ENCODE measurements at regions not wholly inside any gene's neighbourhood (a gene's known extent, or its start where the extent isn't known, plus 50 kb on each side); places are given as distances from the start of the nearest gene placed in this dataset.

- no peak for DNase-seq (ENCODE audit: low read depth)
Measured at GRCh38 chr15:46856839-46857502, 860.3 kb upstream of the SEMA6D start.

GRCh38 chr15:46858150-46858549, 859.2 kb upstream of the SEMA6D start:
- DNase-seq (ENCODE audit: low read depth) = no peak

GRCh38 chr15:46861796-46862195, 855.5 kb upstream of the SEMA6D start:
- no peak for DNase-seq (ENCODE audit: low read depth)

DNA sequence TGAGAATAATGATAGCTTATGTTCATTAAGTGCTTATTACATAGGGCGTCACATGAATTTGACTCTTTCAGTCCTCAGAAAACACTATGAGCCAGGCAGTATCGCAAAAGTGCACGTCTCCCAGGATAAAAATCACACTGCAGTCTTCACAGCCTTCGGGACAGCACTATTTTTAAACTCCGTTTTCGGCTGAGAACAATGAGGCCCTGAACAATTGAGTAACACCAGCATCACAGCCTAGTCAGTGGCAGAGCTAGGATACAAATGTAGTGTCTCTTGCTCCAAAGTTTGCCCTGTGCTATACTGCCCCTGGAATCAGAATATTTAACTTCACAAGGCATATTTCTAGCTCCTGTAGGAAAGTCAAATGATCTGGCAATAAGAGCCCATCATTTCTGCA, 852.1 kb upstream of the SEMA6D start:
- no peak for DNase-seq (ENCODE audit: low read depth)

DNA sequence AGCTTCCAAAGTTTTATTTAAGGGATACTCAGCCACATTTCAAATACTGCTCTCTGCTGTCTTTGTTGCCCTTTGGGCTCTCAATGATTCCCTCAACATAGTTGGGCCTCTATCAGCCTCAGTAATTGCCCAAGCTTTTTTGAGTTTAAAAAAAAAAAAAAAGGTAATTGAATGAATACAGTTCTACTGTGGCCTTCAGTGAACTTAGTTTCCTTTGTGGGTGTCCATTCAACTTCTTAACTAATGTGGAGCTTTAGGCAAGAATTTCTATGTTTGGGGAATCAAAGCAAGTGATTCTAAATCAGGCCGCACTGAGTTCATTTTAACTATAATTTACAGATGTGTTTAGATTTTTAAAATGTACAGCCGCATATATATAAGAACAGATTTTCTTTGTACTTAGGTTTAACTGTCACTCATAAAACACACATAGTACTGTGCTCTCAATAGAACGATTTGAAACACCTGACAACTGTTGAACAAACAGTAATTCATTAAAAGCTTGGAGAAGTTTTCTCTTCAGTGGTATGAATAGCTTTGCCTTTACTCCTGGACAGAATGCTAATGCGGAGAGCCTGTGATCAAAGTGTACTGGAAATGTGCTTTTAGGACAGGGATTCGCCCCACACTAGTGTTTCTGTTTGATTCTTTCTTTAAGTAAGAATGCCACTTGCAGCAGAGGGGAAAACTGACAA, 844.9 kb upstream of the SEMA6D start:
- DNase-seq (ENCODE audit: low read depth) = no peak

DNA sequence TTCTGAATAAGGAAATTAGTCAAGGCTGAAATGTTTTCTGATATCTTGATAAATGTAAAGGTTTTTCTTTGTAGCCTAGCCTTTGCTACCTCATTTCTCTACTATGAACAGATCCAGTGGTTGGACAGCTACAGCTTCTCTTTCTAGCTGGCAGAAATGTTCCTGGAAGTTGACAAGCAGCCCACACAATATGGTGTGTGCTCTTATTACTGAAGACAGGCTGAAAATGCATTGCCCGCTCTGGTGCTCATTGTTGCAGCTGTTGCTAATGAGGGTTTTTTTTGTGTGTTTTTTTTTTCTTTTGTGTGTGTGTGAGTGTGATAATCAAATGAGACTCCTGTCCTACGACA, 844.3 kb upstream of the SEMA6D start:
- DNase-seq (ENCODE audit: low read depth) = no peak

- DNase-seq (ENCODE audit: low read depth) = no peak
Measured at GRCh38 chr15:46879032-46879770, 838.1 kb upstream of the SEMA6D start.

GRCh38 chr15:46880791-46881190, 836.5 kb upstream of the SEMA6D start:
- DNase-seq (ENCODE audit: low read depth) = no peak

GRCh38 chr15:46892621-46893160, 824.6 kb upstream of the SEMA6D start:
- no peak for DNase-seq (ENCODE audit: low read depth)

DNA sequence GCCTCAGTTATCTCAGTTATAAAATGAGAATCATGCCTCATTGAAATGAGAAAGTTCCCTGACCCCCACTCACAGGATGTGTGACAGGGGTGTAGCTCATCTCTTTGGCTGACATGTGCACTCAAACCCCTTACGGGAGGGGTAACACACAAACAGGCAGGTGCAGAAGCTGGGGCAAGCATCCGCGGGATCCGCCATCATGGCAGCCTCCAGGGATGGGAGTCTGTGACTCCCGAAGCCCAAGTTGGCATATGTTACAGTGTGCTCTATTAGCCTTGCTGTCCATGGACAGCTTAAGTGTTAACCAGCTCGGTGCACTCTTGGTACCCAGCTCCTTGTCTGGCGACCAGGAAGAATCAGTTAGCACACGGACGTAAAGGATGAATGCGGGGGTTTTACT, 822.7 kb upstream of the SEMA6D start:
- no peak for DNase-seq (ENCODE audit: low read depth)

DNA sequence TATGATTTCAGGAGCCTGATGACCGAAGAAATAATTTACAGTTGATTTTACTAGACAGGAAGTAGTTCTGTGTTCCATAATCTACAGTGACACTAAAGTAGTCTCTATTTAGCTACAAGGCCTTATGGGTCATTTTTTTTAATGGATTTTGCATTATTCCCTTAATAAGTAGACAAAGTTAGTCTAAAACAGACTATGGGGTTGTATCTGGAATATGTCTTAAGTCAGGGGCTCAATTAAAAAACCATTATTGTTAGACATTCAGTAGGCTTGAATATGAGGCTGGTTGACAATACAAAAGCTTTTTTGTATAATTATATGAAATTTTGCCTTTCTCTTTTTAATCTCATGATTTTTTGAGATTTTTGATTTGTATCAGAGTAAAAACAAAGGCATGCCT, 820.0 kb upstream of the SEMA6D start:
- DNase-seq (ENCODE audit: low read depth) = no peak

DNA sequence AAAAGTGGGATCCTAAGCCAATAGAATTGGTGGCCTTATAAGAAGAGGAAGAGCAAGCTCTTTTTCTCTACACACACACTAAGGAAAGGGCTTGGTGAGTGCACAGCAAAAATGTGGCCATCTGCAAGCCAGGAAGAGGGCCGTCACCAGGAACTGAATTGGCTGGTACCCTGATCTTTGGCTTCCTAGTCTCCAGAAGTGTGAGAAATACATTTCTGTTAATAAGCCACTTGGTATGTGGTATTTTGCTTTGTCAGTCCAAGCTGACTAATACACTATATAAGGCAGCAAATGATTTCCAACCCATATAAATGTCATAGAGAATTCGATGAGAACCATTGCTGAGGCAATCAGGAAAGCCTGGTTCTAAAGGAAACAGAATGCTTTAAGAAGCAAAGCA, 816.3 kb upstream of the SEMA6D start:
- no peak for DNase-seq (ENCODE audit: low read depth)

- DNase-seq (ENCODE audit: low read depth) = no peak
Measured at GRCh38 chr15:46917721-46918252, 799.5 kb upstream of the SEMA6D start.

DNA sequence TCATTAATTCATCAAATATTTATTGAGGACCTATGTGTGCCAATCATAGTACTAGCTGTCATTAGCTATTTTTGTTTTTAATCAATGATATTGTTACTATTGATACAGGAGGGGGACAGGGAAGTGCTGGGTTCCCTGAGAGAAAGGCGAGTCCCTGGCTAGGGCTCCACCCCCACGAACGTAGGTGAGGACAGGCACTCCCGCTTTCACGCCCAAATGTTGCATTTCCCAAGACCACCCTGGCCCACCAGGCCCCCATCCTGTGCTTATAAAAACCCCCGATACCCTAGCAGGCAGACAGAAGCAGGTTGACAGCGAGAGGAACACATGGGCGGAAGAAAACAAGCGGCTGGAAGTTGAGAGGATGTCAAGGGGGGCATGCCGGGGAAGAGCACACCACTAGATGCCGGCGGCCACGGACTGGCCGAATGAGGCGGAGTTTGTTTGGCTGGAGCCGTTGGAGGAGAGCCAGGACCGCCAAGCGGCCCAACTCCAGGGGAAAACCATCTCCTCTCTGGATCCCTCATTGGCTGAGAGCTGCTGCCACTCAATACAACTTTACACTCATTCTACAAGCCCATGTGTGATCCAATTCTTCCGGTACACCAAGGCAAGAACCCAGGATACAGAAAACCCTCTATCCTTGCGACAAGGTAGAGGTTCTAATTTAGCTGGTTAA, 798.7 kb upstream of the SEMA6D start:
- DNase-seq (ENCODE audit: low read depth) = no peak

GRCh38 chr15:46921891-46922290, 795.4 kb upstream of the SEMA6D start:
- DNase-seq (ENCODE audit: low read depth) = no peak

DNA sequence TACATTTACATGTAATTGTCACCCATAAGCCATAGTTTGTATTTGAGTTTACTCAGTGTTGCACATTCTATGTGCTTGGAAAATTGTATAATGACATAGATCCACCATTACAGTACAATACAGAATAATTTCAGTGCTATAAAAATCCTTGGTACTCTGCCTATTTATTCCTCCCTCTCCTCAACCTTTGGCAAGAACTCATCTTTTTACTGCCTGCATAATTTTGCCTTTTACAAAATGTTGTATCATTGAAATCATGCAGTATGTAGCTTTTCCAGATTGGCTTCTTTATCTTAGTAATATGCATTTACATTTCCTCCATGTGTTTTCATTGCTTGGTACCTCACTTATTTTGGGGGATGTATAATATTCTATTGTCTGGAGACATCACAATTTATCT, 786.9 kb upstream of the SEMA6D start:
- no peak for DNase-seq (ENCODE audit: low read depth)

- DNase-seq (ENCODE audit: low read depth) = no peak
Measured at GRCh38 chr15:46933332-46933731, 784.0 kb upstream of the SEMA6D start.

- DNase-seq (ENCODE audit: low read depth) = no peak
Measured at GRCh38 chr15:46934851-46935250, 782.5 kb upstream of the SEMA6D start.

DNA sequence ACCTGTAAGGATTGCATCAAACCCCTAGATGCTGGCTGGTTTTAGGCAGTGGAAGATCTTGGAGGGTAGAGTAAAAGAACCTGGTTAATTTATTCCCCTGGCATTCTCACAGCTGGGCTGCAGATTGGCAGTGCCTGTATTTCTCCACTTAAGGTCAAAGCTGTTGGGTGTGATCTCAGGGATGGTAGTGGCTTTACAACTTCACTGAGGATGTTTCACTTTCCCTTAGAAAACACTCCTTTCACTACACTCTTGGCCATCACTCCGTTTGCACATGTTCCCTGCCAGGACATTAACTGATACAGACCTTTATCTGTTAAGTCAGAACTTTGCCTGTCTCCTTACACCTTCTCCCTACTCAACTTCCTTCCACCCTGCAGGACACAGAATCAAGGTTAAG, 779.1 kb upstream of the SEMA6D start:
- no peak for DNase-seq (ENCODE audit: low read depth)

DNA sequence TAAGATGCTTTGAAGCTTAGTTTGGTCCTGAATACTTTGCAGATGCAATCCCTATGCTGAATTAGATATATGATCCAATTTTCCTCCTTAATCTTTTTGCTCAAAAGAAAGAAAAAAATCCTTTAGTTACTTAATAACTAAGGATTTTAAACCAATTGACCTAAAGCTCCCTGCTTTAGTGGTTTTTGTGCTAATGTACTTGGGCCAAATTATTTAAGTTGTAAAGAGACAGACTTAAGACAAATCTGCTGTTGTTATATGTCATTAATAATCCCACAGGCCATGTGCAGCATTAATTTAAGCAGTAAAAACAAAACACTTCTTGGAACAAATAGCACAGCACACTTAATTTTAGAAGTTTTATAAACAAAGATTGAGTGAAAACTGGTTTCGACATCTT, 776.1 kb upstream of the SEMA6D start:
- no peak for DNase-seq (ENCODE audit: low read depth)

DNA sequence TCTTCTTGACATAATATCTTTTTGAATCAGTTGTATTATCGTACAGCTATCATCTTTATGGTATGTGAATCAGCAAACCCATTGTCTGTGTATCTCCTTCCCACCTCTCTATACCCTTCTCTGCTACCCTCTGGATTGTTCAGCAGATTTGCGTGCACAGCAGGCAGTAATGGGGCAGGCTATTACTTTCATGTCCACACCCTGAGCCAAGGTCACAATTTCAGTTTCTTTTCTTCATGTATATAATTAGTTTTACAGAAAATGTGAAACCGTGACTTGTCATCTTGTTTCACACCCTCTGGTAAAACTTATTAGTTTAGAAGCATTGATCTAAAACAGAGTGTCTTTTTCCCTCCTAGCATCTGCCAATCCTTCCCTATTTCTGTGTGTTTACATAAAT, 770.4 kb upstream of the SEMA6D start:
- no peak for DNase-seq (ENCODE audit: low read depth)

- DNase-seq (ENCODE audit: low read depth) = no peak
Measured at GRCh38 chr15:46955576-46955975, 761.7 kb upstream of the SEMA6D start.
